Mammary epithelial cell (primary cell): ENCODE measurements at regions not wholly inside any gene's neighbourhood (a gene's known extent, or its start where the extent isn't known, plus 50 kb on each side); places are given as distances from the start of the nearest gene placed in this dataset.

ENCODE experiments used
- CTCF ChIP-seq, 2 donors: IDR thresholded peaks in 1 of 2; conservative IDR thresholded peaks in 1 of 2; 2 replicates each; pipeline ENCODE4 v1.5.1; 2011 to 2012; ENCODE audit warnings: inconsistent platforms in 2 of 2, low read length in 2 of 2, mild to moderate bottlenecking in 2 of 2, control low read depth in 1 of 2, low read depth in 1 of 2; ENCODE audit not compliant: insufficient read depth in 1 of 2; ENCODE audit errors: extremely low read depth in 1 of 2
- EZH2 ChIP-seq: IDR thresholded peaks from 2 replicates; pipeline ENCODE4 v1.6.1; 2012; ENCODE audit warnings: low read length, inconsistent platforms, borderline replicate concordance

GRCh38 chr22:34801221-34801620 is 264.7 kb upstream of the ISX start:
- no peak for TF ChIP-seq CTCF (conservative IDR thresholded peaks at IDR 0.05 in 1 of 2, IDR thresholded peaks at IDR 0.05 in 1 of 2; ENCODE audit: extremely low read depth in 1 of 2, insufficient read depth in 1 of 2, low read depth in 1 of 2, low read length in 2 of 2)
- no peak for TF ChIP-seq EZH2
